Non-pigmented ciliary epithelial cell (primary cell): ENCODE measurements at regions not wholly inside any gene's neighbourhood (a gene's known extent, or its start where the extent isn't known, plus 50 kb on each side); places are given as distances from the start of the nearest gene placed in this dataset.

ENCODE experiments used
- DNase-seq: peaks from one replicate; pipeline ENCODE4 v3.0.0-alpha.2; 2010; ENCODE audit warnings: low read depth

- DNase-seq, result no peak
Observed at GRCh38 chr18:77857678-77858655, 608.3 kb downstream of the GALR1 start.

DNA sequence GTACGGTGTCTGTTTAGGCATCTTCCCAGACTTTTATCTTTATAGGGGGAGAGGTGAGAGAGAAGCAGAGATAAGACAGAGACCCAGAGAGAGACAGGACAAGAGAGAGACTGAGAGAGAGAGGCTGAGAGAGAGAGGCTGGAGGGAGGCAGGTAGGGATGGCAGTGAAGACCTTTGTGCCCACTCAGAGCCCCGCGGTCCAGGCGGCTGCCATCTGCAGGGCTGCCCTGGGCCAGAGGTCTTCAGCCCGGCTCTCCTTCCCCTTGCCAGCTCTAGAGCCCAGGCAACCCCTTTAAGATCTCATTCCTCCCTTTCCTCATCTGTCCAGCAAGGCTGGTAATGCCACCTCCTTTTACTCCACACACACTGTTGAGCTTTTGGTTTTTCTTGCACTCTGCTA, 610.0 kb downstream of the GALR1 start:
- no peak for DNase-seq

GRCh38 chr18:77862066-77862757, 612.6 kb downstream of the GALR1 start:
- DNase-seq, result no peak

DNA sequence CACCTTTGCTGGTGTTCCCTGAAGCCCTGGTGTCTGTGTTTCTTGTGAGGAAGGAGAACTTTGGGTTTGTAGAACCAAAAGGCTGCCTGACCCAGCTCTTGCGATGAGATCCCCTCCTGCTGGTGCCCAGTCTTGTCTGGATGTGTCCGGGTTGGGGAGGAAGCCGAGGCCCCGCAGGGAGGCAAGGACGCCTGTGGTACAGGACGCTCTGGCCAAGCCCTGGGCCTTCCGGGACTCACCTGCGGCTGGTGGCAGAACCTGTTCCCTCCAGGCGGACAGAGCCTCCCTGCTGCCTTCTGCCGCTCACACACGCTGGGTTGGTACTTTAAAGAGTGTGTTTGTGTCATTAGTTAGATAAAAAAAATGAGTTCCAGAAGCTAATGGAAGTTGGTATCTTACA, 616.2 kb downstream of the GALR1 start:
- DNase-seq, result no peak

DNA sequence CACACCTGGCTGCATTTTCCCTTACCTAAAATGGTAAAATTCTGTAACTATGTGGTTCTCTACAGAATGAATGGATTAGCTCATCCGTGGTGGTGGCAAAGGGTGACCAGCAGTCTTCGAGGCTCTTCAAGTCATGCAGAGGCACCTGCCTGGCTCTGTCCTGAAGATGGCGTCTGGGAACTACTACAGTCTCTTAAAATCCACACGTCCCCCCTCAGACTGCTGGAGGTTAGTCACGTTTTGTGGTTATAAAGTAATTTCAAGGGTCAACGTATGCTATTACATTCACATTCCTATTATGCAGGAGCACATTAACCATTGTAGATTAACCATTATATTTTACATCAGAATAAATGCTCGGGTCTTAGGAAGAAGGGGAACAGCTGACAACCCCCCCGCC, 616.7 kb downstream of the GALR1 start:
- no peak for DNase-seq

DNA sequence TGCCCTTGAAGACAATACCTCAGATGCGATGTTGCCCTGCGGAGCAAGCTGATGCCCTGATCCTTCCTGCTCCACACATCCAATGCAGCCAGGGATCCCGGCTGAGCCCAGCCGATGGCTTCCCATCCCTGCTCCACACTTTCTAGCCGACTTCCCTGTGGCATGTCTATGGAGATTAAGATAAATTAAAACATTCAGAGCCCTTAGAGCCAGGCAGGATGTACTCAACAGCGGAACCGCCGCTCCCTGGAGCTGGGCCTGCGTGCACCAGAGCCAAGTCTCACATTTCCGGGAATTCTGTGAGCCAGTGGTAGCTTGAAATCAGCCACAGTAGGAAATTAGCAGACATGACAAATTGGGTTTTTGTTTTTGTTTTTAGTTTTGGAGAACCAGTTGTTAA, 620.6 kb downstream of the GALR1 start:
- no peak for DNase-seq

GRCh38 chr18:77870894-77871293, 621.2 kb downstream of the GALR1 start:
- DNase-seq, result no peak

DNA sequence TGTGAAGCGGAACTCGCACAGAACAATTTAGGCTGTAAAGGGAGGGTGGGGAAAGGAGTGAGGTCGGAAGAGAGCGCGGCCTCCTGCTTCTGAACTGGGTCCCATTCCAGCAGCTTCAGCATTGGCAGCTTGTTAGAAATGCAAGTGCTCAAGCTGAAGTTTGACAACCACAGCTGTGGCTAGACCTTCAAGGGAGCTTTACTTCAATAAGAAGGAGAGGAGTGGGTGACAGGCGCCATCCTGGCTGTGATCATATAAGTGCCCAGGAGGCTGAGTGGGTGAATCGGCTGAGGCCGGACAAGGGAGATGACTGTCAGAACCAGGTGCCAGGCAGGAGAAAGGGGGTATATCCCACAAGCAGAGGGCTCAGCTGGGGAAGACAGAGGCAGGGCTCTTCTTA, 622.5 kb downstream of the GALR1 start:
- no peak for DNase-seq

- no peak for DNase-seq
Observed at GRCh38 chr18:77876319-77876865, 626.7 kb downstream of the GALR1 start.

DNA sequence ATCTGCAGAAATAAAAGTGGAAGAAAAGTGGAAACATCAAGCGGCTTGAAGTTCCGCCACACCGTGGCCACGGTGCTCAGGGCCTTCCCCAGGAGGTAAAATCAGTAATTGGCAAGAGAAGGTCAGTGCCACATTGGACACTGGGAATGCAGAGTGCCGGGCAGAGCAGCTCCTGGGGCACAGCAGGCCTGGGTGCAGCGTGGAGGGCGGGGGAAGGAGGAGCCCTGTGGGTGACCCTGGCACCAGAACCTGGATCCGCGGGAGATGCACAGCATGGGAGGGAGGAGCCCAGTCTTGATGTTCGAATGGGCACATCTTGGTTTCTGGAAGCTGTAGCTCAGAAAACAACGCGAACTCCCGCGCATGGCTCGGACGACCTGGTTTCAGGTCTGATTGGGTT, 630.2 kb downstream of the GALR1 start:
- DNase-seq, result no peak

DNA sequence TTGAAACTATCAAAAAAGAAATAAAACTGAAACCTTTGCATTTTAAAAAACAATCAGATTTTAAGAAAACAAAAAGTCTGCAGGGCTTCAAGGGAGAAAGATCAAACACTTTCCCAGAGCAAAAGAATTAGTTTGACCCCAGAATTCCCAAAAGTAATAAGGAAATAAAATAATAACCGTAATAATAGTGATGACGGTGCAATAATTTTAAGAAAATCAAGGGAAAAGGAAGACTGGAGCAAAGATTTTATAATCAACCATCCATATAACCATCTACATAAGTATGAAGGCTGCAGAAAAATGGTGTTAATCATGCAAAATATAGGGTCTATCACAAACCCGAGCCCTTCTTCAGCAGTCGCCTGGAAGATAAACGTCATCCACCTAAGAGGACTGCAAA, 634.8 kb downstream of the GALR1 start:
- no peak for DNase-seq

DNA sequence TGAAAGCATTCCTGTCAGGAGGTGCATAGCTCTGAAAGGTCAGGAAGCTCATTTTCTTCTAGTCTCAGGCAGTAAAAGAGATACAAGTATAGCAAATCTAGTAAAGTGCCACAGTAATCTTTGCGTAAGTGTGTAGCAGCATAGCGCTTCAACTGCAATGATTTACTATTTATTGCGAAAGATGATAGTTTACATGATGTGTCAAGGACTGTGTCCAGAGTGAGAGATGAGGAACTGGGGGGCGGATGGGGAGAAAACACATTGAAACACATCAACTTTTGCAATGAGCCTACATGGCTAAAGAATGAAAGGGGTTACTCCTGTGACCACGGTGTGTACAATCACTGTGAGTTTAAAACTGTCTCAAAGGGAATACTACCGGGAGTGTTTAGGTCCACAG, 644.4 kb downstream of the GALR1 start:
- no peak for DNase-seq

GRCh38 chr18:77895250-77895649, 645.6 kb downstream of the GALR1 start:
- DNase-seq, result no peak

GRCh38 chr18:77896586-77897252, 647.1 kb downstream of the GALR1 start:
- no peak for DNase-seq

GRCh38 chr18:77897606-77898005, 648.0 kb downstream of the GALR1 start:
- DNase-seq, result no peak

DNA sequence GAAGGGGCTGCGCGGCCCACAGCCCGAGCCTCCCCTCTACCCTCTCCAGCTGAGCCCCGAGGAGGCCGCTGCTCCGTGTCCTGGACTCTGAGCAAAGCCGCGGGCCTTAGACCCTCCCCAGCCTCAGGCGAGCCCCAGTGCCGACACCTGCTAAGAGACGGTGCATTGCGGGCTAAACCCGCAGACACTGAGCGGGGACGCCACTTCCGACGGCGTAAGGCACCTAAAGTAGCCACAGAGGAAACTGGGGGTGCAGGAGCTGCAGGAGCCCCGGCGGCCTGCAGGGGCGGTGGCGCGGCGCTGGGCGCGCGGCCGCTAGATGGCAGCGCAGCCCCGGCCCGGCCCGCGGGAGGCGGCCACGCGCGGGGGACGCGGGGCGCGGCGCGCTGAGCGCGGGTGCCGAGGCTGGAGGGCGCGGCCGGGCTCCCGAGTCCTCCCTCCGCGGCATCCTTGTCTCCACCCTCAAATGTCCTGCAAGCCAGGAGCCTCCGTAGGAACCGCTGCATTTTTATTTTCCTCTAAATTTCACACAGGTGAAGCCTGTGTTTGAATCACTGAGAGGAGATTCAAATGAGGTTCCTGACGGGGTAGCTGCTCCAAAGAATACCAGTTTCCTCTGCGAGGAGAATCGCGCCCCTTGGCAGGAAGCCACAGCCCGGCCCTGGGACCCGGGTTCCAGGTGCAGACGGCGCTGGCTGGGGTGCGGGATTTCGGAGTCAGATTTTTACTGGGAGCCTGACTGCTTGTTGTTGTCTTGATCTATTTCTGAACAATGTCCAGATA, 650.5 kb downstream of the GALR1 start:
- DNase-seq, result no peak

DNA sequence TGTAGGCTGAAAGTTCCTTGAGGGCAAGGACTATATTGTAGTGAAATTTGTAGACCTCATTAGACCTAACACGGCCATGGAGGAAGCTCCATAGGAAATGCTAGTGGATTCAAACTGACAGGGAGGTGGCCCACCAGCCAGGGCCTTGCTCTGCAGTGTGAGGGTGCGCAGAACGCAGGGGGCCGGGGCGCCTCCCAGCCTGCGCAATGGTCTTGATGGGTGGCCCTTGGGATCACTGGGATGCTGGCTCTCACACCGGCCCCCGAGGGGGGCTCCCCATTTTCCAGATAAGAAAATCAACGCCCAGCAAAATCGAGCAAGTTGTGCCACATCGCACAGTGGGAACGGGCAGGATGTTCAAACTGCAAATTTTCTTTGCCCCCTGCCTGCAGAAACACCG, 655.4 kb downstream of the GALR1 start:
- no peak for DNase-seq

GRCh38 chr18:77905449-77906055, 655.9 kb downstream of the GALR1 start:
- DNase-seq, result no peak

DNA sequence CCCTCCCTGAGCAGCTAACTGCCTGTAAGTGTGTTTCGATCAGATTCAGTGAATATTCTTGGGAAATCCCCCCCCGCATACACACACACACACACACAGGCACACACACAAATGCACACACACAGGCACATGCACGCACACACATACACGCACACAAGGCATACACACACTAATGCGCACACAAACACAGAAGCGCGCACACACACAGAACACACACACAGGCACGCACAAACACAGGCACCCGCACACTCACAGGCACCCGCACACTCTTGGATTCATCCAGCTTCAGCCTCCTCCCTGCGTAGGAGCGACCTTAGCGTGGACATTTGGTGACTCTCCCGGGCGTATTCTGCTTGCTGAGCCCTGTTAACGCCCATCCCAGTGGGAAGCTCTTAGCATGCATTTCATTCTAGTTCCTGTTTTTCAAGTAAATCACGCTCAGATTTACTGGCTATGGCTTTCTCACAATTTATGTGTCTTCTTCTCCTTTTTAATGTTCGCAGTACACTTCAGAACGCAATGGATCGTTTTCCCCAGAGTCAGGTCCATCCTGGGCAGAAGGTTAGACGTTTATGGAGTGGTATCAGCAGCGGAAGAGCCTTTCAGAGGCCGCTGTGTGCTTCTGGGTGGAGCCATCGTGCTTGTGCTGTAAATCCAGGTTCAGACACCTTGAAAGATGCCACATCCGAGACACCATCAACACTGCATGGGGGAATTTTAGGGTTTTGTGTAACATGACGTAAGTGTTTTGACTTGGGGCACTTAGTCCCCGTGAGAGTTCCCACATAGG, 656.6 kb downstream of the GALR1 start:
- DNase-seq, result no peak

DNA sequence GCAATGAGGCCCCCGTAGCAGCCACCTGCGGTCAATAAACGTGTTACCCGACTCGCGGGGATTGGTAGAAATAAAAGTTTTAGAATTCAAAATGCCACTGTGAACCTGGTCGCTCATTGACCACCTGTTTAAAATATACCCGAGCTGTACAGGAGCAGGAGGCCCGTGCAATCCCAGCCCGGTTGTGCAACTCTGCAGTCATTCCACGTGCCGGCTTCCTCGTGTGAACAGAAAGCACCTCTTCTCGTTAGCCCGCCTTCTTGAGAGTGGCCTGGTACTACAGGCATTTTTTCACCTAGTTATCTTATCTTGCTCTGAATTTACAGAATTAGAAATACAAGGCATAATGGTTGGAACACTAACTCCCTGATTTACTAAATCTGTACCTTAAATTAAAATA, 660.7 kb downstream of the GALR1 start:
- no peak for DNase-seq
